ENCODE measurements at regions not wholly inside any gene's neighbourhood (a gene's known extent, or its start where the extent isn't known, plus 50 kb on each side); places are given as distances from the start of the nearest gene placed in this dataset.

DNA sequence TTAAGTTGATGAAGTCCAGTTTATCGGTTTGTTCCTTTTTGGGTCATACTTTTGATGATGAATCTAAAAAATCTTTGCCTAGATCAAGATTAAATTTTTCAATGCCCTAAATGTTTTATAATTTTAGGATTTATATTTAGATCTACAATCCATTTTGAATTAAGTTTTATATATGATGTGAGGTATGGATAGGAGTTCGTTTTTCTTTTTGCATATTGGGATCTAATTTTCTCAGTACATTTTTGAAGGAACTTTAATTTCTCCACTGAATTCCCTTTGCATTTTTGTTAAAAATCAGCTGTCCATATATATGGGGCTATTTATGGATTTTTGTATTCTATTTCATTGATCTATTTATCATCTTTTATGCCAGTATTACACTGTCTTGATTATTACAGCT, 125.5 kb upstream of the HS3ST2 start:
- TF ChIP-seq POLR2A (IDR thresholded peaks at IDR 0.05; ENCODE audit: low read length) (no peak), GATA1 (IDR thresholded peaks at IDR 0.05; ENCODE audit: low read depth, low read length) (no peak)
